ENCODE measurements at regions not wholly inside any gene's neighbourhood (a gene's known extent, or its start where the extent isn't known, plus 50 kb on each side); places are given as distances from the start of the nearest gene placed in this dataset.

DNA sequence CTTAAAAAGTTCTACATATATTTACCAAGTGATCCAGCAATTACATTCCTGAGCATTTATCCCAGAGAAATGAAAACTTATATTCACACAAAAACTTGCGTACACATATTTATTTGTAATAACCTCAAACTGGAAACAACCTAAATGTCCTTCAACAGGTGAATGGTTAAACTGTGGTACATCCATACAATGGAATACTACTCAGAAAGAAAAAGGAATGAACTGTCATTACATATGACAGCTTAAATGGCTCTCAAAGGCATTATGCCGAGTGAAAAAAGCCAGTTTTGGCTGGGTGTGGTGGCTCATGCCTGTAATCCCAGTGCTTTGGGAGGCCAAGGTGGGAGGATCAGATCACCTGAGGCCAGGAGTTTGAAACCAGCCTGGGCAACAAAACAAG is 79.1 kb upstream of the DYNC1I2 start:
- no peak overlapping the region for H3K27ac ChIP-seq
- peaks cover 5% of the 10 kb centered on the region for H3K27me3 ChIP-seq (ENCODE audit: low read depth)
- H3K4me1 ChIP-seq, result no peaks in the 10 kb centered on the region
- H3K9me3 ChIP-seq, result no peaks in the 10 kb centered on the region
- TF ChIP-seq, protein P1, sequence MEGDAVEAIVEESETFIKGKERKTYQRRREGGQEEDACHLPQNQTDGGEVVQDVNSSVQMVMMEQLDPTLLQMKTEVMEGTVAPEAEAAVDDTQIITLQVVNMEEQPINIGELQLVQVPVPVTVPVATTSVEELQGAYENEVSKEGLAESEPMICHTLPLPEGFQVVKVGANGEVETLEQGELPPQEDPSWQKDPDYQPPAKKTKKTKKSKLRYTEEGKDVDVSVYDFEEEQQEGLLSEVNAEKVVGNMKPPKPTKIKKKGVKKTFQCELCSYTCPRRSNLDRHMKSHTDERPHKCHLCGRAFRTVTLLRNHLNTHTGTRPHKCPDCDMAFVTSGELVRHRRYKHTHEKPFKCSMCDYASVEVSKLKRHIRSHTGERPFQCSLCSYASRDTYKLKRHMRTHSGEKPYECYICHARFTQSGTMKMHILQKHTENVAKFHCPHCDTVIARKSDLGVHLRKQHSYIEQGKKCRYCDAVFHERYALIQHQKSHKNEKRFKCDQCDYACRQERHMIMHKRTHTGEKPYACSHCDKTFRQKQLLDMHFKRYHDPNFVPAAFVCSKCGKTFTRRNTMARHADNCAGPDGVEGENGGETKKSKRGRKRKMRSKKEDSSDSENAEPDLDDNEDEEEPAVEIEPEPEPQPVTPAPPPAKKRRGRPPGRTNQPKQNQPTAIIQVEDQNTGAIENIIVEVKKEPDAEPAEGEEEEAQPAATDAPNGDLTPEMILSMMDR (IDR thresholded peaks at IDR 0.05), result no peak
- no peak for DNase-seq
- intact Hi-C loops (cut with DNase I), result no loop called here
- H3K36me3 ChIP-seq, result no peaks in the 10 kb centered on the region
- no peak for ATAC-seq
- no peak overlapping the region for H3K4me3 ChIP-seq

DNA sequence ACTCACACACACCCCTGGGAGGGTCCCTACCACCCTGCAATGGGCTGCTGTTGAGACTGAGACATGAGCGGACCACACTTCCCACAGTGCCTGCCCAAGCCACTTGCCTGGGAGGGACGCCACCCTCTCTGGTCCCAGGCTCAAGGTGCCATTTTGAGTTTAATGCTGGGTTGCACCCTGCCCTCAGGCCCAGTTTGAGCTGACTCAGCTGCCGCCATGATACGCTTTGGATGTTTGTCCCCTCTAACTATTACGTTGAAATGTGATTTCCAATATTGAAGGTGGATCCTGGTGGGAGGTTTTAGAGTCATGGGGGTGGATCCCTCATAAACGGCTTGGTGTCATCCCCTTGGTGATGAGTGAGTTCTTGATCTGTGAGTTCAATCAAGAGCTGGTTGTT is 76.4 kb upstream of the DYNC1I2 start:
- intact Hi-C loops (cut with DNase I), result no loop called here
- Histone ChIP-seq H3K27me3 (ENCODE audit: low read depth) (no peaks in the 10 kb centered on the region), H3K36me3 (no peaks in the 10 kb centered on the region), H3K4me3 (no peak overlapping the region), H3K9me3 (no peaks in the 10 kb centered on the region), H3K4me1 (no peaks in the 10 kb centered on the region), H3K27ac (no peak overlapping the region)
- no peak for ATAC-seq
- TF ChIP-seq, protein P1 (IDR thresholded peaks at IDR 0.05), result no peak
- DNase-seq, result no peak

DNA sequence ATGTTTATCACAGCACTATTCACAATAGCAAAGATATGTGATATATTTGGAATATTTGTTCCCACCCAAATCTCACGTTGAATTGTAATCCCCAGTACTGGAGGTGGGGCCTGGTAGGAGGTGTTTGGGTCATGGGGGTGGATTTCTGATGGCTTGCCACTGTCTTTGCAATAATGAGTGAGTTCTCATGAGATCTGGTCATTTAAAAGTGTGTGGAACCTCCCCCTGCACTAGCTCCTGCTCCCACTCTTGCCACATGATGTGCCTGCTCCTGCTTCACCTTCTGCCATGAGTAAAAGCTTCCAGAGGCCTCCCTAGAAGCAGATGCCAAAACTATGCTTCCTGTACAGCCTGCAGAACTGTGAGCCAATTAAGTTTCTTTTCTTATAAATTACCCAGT is 72.2 kb upstream of the DYNC1I2 start:
- Histone ChIP-seq H3K27ac (no peak overlapping the region), H3K27me3 (ENCODE audit: low read depth) (no peaks in the 10 kb centered on the region), H3K36me3 (no peaks in the 10 kb centered on the region), H3K4me3 (no peak overlapping the region), H3K4me1 (no peaks in the 10 kb centered on the region), H3K9me3 (no peaks in the 10 kb centered on the region)
- TF ChIP-seq, protein P1 (IDR thresholded peaks at IDR 0.05), result no peak
- no peak for ATAC-seq
- intact Hi-C loops (cut with DNase I), result no loop called here
- no peak for DNase-seq

DNA sequence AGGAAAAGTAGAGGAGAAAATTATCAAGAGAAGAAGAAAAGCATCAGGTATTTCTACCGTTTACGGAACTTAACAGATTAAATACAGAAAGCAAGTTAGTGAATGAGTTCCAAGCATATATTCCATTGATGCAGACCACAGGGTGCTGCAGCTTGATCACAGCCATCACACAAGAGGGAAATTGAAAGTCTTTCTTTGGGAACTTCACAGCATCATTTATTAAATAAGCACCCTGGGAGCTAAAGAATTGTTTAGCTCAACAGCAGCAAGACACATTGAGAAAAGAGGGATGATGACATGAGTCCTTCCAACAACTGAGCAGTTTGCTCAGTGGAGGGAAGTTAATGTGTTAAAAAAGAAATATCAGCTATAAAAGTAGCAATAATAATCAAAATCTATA is 69.3 kb upstream of the DYNC1I2 start:
- DNase-seq (no peak), ATAC-seq (no peak)
- H3K27me3 ChIP-seq (ENCODE audit: low read depth), result no peaks in the 10 kb centered on the region
- H3K36me3 ChIP-seq, result no peaks in the 10 kb centered on the region
- H3K4me3 ChIP-seq, result no peak overlapping the region
- intact Hi-C loops (cut with DNase I), result no loop called here
- no peak overlapping the region for H3K27ac ChIP-seq
- no peaks in the 10 kb centered on the region for H3K9me3 ChIP-seq
- TF ChIP-seq, protein P1 (IDR thresholded peaks at IDR 0.05), result no peak
- no peaks in the 10 kb centered on the region for H3K4me1 ChIP-seq

DNA sequence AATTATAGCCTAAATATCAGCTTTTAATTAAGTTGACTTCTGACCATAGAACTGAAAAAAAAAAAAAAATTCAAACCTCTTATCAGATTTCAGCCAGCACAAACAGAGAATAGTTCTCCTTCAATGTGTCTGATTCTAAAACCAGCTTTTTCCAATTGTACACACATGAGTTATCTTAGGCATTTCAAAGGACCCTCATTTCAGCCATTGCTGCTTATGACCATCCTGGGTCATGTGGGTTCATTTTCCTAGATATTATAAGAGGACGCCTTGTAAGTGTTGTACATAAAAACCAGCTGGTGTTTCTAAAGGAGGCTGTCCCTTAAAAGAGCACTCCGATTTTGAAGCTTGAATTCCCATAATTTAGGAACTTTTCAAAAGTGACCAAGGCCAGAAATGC is 62.3 kb upstream of the DYNC1I2 start:
- no peaks in the 10 kb centered on the region for H3K4me1 ChIP-seq
- TF ChIP-seq, protein P1 (IDR thresholded peaks at IDR 0.05), result no peak
- no peaks in the 10 kb centered on the region for H3K36me3 ChIP-seq
- DNase-seq (no peak), ATAC-seq (peak in 1 of 2 donors; percentile 61)
- peaks cover 9% of the 10 kb centered on the region for H3K9me3 ChIP-seq
- intact Hi-C loops (cut with DNase I), result no loop called here
- H3K4me3 ChIP-seq, result no peak overlapping the region
- H3K27ac ChIP-seq, result no peak overlapping the region
- H3K27me3 ChIP-seq (ENCODE audit: low read depth), result no peaks in the 10 kb centered on the region

DNA sequence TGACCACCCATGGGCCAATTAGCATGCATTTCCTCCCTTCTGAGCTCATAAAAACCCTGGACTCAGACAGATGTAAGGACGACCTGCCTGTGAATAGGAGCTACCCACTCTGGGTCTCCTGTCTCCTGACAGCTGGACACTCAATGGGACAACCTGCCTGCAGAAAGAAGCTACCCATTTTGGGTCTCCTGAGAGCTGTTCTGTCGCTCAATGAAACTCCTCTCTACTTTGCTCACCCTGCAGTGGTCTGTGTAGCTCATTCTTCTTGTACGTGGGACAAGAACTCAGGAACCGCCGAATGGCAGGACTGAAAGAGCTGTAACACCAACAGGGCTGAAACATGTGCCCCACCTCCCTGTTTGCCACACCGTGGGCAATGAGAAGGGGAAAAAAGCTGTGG is 60.3 kb upstream of the DYNC1I2 start:
- TF ChIP-seq, protein P1 (IDR thresholded peaks at IDR 0.05), result no peak
- H3K4me3 ChIP-seq, result no peak overlapping the region
- no peak overlapping the region for H3K27ac ChIP-seq
- H3K4me1 ChIP-seq, result no peaks in the 10 kb centered on the region
- no peaks in the 10 kb centered on the region for H3K36me3 ChIP-seq
- ATAC-seq (no peak), DNase-seq (no peak)
- no peaks in the 10 kb centered on the region for H3K27me3 ChIP-seq (ENCODE audit: low read depth)
- peaks cover 26% of the 10 kb centered on the region for H3K9me3 ChIP-seq
- intact Hi-C loops (cut with DNase I), result no loop called here
